ENCODE measurements at regions not wholly inside any gene's neighbourhood (a gene's known extent, or its start where the extent isn't known, plus 50 kb on each side); places are given as distances from the start of the nearest gene placed in this dataset.

GRCh38 chr21:35314857-35315582, 265.9 kb upstream of the RUNX1 start:
- no peak for DNase-seq (ENCODE audit: low read depth, low spot score)
- Histone ChIP-seq H3K27me3 (ENCODE audit: control insufficient read depth, insufficient read depth, low read length) (no peaks in the 10 kb centered on the region), H3K4me1 (ENCODE audit: control insufficient read depth, insufficient read depth, low read length) (no peaks in the 10 kb centered on the region), H3K4me3 (ENCODE audit: low read depth in 2 of 2, low read length in 2 of 2) (no peak overlapping the region), H3K9me3 (ENCODE audit: control insufficient read depth, insufficient read depth, low read depth, low read length) (no peaks in the 10 kb centered on the region), H3K36me3 (ENCODE audit: control insufficient read depth, insufficient read depth, low read length) (no peaks in the 10 kb centered on the region), H3K27ac (ENCODE audit: low read length) (no peak overlapping the region)
- in situ Hi-C loops (cut with HindIII; ENCODE audit: low pct_unique_long_range_greater_than_20kb, low sequenced_read_pairs), result no loop called here
- ATAC-seq, result no peak
- TF ChIP-seq POLR2AphosphoS5 (IDR thresholded peaks at IDR 0.05; ENCODE audit: low read depth, low read length), result no peak
- TF ChIP-seq SIN3A (IDR thresholded peaks at IDR 0.05; ENCODE audit: borderline replicate concordance, insufficient read depth, low read depth, low read length), result no peak
- no peak for TF ChIP-seq CTCF (IDR thresholded peaks at IDR 0.05)
- no peak for TF ChIP-seq REST (IDR thresholded peaks at IDR 0.05; ENCODE audit: insufficient read depth in 1 of 2, low read depth in 2 of 2, low read length in 1 of 2)
- no peak for TF ChIP-seq TCF7L2 (IDR thresholded peaks at IDR 0.05; ENCODE audit: low read depth, low read length)
- ChIA-PET CTCF (no interaction called here), POLR2A (no interaction called here)
- no TSS peak for BruUV-seq (replicated peaks)
- intact Hi-C loops (cut with micrococcal nuclease; ENCODE audit: unreplicated experiment), result no loop called here

- no peak overlapping the region for H3K27ac ChIP-seq (ENCODE audit: low read length)
- ChIA-PET CTCF (no interaction called here), POLR2A (no interaction called here)
- in situ Hi-C loops (cut with HindIII; ENCODE audit: low pct_unique_long_range_greater_than_20kb, low sequenced_read_pairs), result no loop called here
- intact Hi-C loops (cut with micrococcal nuclease; ENCODE audit: unreplicated experiment), result no loop called here
- no peak for DNase-seq (ENCODE audit: low read depth, low spot score)
- H3K4me3 ChIP-seq (ENCODE audit: low read depth in 2 of 2, low read length in 2 of 2), result no peak overlapping the region
- no peaks in the 10 kb centered on the region for H3K9me3 ChIP-seq (ENCODE audit: control insufficient read depth, insufficient read depth, low read depth, low read length)
- H3K36me3 ChIP-seq (ENCODE audit: control insufficient read depth, insufficient read depth, low read length), result no peaks in the 10 kb centered on the region
- no peak for ATAC-seq
- no peaks in the 10 kb centered on the region for H3K27me3 ChIP-seq (ENCODE audit: control insufficient read depth, insufficient read depth, low read length)
- no peaks in the 10 kb centered on the region for H3K4me1 ChIP-seq (ENCODE audit: control insufficient read depth, insufficient read depth, low read length)
- no TSS peak for BruUV-seq (replicated peaks)
- TF ChIP-seq SIN3A (IDR thresholded peaks at IDR 0.05; ENCODE audit: borderline replicate concordance, insufficient read depth, low read depth, low read length), result no peak
- TF ChIP-seq REST (IDR thresholded peaks at IDR 0.05; ENCODE audit: insufficient read depth in 1 of 2, low read depth in 2 of 2, low read length in 1 of 2), result no peak
- no peak for TF ChIP-seq TCF7L2 (IDR thresholded peaks at IDR 0.05; ENCODE audit: low read depth, low read length)
- no peak for TF ChIP-seq CTCF (IDR thresholded peaks at IDR 0.05)
- no peak for TF ChIP-seq POLR2AphosphoS5 (IDR thresholded peaks at IDR 0.05; ENCODE audit: low read depth, low read length)
These were observed 262.9 kb upstream of the RUNX1 start for GRCh38 chr21:35311985-35312384.
